Endodermal cell (in vitro differentiated cells): ENCODE measurements at regions not wholly inside any gene's neighbourhood (a gene's known extent, or its start where the extent isn't known, plus 50 kb on each side); places are given as distances from the start of the nearest gene placed in this dataset.

Source experiments
- DNase-seq: peaks from one replicate; pipeline ENCODE4 v3.0.0-alpha.2; 2017
- H3K27ac ChIP-seq: 2 replicates; pipeline ENCODE4 v1.5.1; 2013; ENCODE audit warnings: mild to moderate bottlenecking, low read depth, low read length, moderate library complexity
- H3K27me3 ChIP-seq: 2 replicates; pipeline ENCODE4 v1.6.1; 2013; ENCODE audit warnings: mild to moderate bottlenecking, low read length, moderate library complexity; ENCODE audit not compliant: insufficient read depth, control insufficient read depth, poor library complexity, severe bottlenecking
- H3K36me3 ChIP-seq: 2 replicates; pipeline ENCODE4 v1.7.0; 2013; ENCODE audit warnings: mild to moderate bottlenecking, low read length, moderate library complexity; ENCODE audit not compliant: control insufficient read depth, insufficient read depth
- H3K4me1 ChIP-seq: one replicate; pipeline ENCODE4 v1.7.0; 2013; ENCODE audit warnings: low read length; ENCODE audit not compliant: control insufficient read depth, insufficient read depth
- H3K4me3 ChIP-seq: 2 replicates; pipeline ENCODE4 v1.5.1; 2013; ENCODE audit warnings: mild to moderate bottlenecking, low read length, moderate library complexity
- H3K9ac ChIP-seq: 2 replicates; pipeline ENCODE4 v1.6.1; 2013; ENCODE audit warnings: mild to moderate bottlenecking, low read length, moderate library complexity; ENCODE audit not compliant: poor library complexity, severe bottlenecking; ENCODE audit errors: extremely low read depth
- H3K9me3 ChIP-seq: 2 replicates; pipeline ENCODE4 v1.6.1; 2013; ENCODE audit warnings: mild to moderate bottlenecking, low read length, moderate library complexity; ENCODE audit not compliant: control insufficient read depth
- H3K27ac Mint-ChIP-seq: 2 replicates; pipeline ENCODE4 v1.8.0; 2020; ENCODE audit warnings: mixed read lengths
- H3K27me3 Mint-ChIP-seq: 2 replicates; pipeline ENCODE4 v1.8.0; 2021; ENCODE audit warnings: mild to moderate bottlenecking, mixed read lengths; ENCODE audit not compliant: insufficient read depth
- H3K36me3 Mint-ChIP-seq: 2 replicates; pipeline ENCODE4 v1.8.0; 2020; ENCODE audit warnings: low read depth, mixed read lengths
- H3K4me1 Mint-ChIP-seq: 2 replicates; pipeline ENCODE4 v1.8.0; 2020; ENCODE audit warnings: mixed read lengths
- H3K4me3 Mint-ChIP-seq: 2 replicates; pipeline ENCODE4 v1.8.0; 2020; ENCODE audit warnings: mild to moderate bottlenecking, moderate library complexity, mixed read lengths
- H3K9me3 Mint-ChIP-seq: 2 replicates; pipeline ENCODE4 v1.8.0; 2020; ENCODE audit warnings: mild to moderate bottlenecking, mixed read lengths
- WGBS, 2 experiments: methylation state at CpG; one replicate each; pipeline versions ENCODE4 v1.1.5 to v1.1.7; 2013; ENCODE audit warnings: missing lambda C conversion rate in 2 of 2, mixed read lengths in 1 of 2; ENCODE audit not compliant: insufficient coverage in 1 of 2, insufficient read length in 1 of 2; 5-methylcytosine and 5-hydroxymethylcytosine counted together
- TF ChIP-seq, protein P1 (sequence below): fragments of 200-600 bp; sonication (generic); conservative IDR thresholded peaks from 2 replicates; pipeline ENCODE4 v1.5.0; 2021; ENCODE audit warnings: antibody characterized with exemption, mild to moderate bottlenecking

- H3K27me3 ChIP-seq = no peaks in the 10 kb centered on the region
- H3K4me3 Mint-ChIP-seq = no peak overlapping the region
- H3K9me3 Mint-ChIP-seq = peaks cover 20% of the 10 kb centered on the region
- H3K4me1 Mint-ChIP-seq = no peaks in the 10 kb centered on the region
- no peak for DNase-seq
- no peak overlapping the region for H3K9ac ChIP-seq
- peaks cover under 1% of the 10 kb centered on the region for H3K36me3 Mint-ChIP-seq
- TF ChIP-seq, protein P1, sequence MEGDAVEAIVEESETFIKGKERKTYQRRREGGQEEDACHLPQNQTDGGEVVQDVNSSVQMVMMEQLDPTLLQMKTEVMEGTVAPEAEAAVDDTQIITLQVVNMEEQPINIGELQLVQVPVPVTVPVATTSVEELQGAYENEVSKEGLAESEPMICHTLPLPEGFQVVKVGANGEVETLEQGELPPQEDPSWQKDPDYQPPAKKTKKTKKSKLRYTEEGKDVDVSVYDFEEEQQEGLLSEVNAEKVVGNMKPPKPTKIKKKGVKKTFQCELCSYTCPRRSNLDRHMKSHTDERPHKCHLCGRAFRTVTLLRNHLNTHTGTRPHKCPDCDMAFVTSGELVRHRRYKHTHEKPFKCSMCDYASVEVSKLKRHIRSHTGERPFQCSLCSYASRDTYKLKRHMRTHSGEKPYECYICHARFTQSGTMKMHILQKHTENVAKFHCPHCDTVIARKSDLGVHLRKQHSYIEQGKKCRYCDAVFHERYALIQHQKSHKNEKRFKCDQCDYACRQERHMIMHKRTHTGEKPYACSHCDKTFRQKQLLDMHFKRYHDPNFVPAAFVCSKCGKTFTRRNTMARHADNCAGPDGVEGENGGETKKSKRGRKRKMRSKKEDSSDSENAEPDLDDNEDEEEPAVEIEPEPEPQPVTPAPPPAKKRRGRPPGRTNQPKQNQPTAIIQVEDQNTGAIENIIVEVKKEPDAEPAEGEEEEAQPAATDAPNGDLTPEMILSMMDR = no peak
- H3K27me3 Mint-ChIP-seq = no peaks in the 10 kb centered on the region
- WGBS, 2 experiments = 92% methylated on average over 1 of the region's 1 CpG; no CpG with 5 or more reads in 1 of the 2 experiments
- H3K9me3 ChIP-seq = peaks cover 24% of the 10 kb centered on the region
- no peak overlapping the region for H3K4me3 ChIP-seq
- H3K36me3 ChIP-seq = no peaks in the 10 kb centered on the region
- H3K4me1 ChIP-seq = no peaks in the 10 kb centered on the region
- H3K27ac ChIP-seq = no peak overlapping the region
- H3K27ac Mint-ChIP-seq = no peak overlapping the region
These were observed 743.4 kb upstream of the IGFBP3 start for GRCh38 chr7:46664453-46664852.

- H3K4me3 Mint-ChIP-seq = no peak overlapping the region
- no peak overlapping the region for H3K4me3 ChIP-seq
- H3K27me3 ChIP-seq = no peaks in the 10 kb centered on the region
- H3K4me1 ChIP-seq = no peaks in the 10 kb centered on the region
- H3K4me1 Mint-ChIP-seq = no peaks in the 10 kb centered on the region
- H3K9me3 ChIP-seq = peaks cover 22% of the 10 kb centered on the region
- no peak overlapping the region for H3K9ac ChIP-seq
- WGBS, 2 experiments = 74 to 88% methylated on average over 3 of the region's 3 CpGs
- no peak for DNase-seq
- no peaks in the 10 kb centered on the region for H3K36me3 ChIP-seq
- H3K27ac ChIP-seq = no peak overlapping the region
- H3K36me3 Mint-ChIP-seq = no peaks in the 10 kb centered on the region
- TF ChIP-seq, protein P1 = no peak
- H3K27me3 Mint-ChIP-seq = no peaks in the 10 kb centered on the region
- no peak overlapping the region for H3K27ac Mint-ChIP-seq
- peaks cover 20% of the 10 kb centered on the region for H3K9me3 Mint-ChIP-seq
These were observed 742.0 kb upstream of the IGFBP3 start for GRCh38 chr7:46663025-46663424.

- TF ChIP-seq, protein P1 = no peak
- Histone ChIP-seq H3K9me3 (peaks cover 7% of the 10 kb centered on the region), H3K4me1 (no peaks in the 10 kb centered on the region), H3K9ac (no peak overlapping the region), H3K27ac (no peak overlapping the region), H3K36me3 (no peaks in the 10 kb centered on the region), H3K27me3 (no peaks in the 10 kb centered on the region), H3K4me3 (no peak overlapping the region)
- no peaks in the 10 kb centered on the region for H3K4me1 Mint-ChIP-seq
- no peak for DNase-seq
- H3K27ac Mint-ChIP-seq = no peak overlapping the region
- no peak overlapping the region for H3K4me3 Mint-ChIP-seq
- 91% methylated on average over 3 of the region's 4 CpGs; no CpG with 5 or more reads in 1 of the 2 experiments for WGBS, 2 experiments
- no peaks in the 10 kb centered on the region for H3K36me3 Mint-ChIP-seq
- H3K9me3 Mint-ChIP-seq = peaks cover 8% of the 10 kb centered on the region
- no peaks in the 10 kb centered on the region for H3K27me3 Mint-ChIP-seq
These were observed 740.4 kb upstream of the IGFBP3 start for GRCh38 chr7:46661431-46661830.
